Neural progenitor cell (in vitro differentiated cells): ENCODE measurements at regions not wholly inside any gene's neighbourhood (a gene's known extent, or its start where the extent isn't known, plus 50 kb on each side); places are given as distances from the start of the nearest gene placed in this dataset.

Experiments used
- EZH2 ChIP-seq: fragments of 200-600 bp; sonication (generic); IDR thresholded peaks from 2 replicates; pipeline ENCODE4 v1.6.1; 2017; ENCODE audit warnings: antibody characterized with exemption, mild to moderate bottlenecking, moderate library complexity
- TF ChIP-seq, protein P1 (sequence below): fragments of 200-600 bp; sonication (generic); IDR thresholded peaks from 2 replicates; pipeline ENCODE4 v1.5.1; 2017; ENCODE audit warnings: antibody characterized with exemption, mild to moderate bottlenecking

- TF ChIP-seq, protein P1, sequence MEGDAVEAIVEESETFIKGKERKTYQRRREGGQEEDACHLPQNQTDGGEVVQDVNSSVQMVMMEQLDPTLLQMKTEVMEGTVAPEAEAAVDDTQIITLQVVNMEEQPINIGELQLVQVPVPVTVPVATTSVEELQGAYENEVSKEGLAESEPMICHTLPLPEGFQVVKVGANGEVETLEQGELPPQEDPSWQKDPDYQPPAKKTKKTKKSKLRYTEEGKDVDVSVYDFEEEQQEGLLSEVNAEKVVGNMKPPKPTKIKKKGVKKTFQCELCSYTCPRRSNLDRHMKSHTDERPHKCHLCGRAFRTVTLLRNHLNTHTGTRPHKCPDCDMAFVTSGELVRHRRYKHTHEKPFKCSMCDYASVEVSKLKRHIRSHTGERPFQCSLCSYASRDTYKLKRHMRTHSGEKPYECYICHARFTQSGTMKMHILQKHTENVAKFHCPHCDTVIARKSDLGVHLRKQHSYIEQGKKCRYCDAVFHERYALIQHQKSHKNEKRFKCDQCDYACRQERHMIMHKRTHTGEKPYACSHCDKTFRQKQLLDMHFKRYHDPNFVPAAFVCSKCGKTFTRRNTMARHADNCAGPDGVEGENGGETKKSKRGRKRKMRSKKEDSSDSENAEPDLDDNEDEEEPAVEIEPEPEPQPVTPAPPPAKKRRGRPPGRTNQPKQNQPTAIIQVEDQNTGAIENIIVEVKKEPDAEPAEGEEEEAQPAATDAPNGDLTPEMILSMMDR: no peak
- no peak for TF ChIP-seq EZH2
These were observed 208.2 kb upstream of the VSTM2A start for GRCh38 chr7:54333952-54334351.
